ENCODE measurements at regions not wholly inside any gene's neighbourhood (a gene's known extent, or its start where the extent isn't known, plus 50 kb on each side); places are given as distances from the start of the nearest gene placed in this dataset.

DNA sequence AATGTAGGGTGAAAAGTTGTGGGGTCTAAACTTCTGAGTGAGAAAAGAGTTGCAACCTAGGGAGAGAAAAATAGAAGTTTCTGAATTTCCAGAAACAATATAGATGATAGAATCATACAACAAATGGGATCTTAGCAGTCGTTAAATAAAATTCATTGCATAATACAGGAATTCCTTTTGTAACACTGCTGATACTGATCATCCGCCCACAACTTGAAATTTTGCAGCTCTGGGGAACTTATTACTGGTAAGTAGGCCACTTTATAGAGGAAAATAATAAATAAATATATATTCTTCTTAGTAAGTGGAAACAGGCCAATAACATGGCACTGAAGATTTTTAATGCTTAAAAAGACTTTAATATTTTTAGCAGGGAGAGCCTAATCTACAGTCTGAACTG lies 81.9 kb upstream of the SMIM30 start:
- TF ChIP-seq EP300 (IDR thresholded peaks at IDR 0.05; ENCODE audit: borderline replicate concordance in 1 of 2, control insufficient read depth in 1 of 2, low read depth in 2 of 2, low read length in 2 of 2): no peak
- TF ChIP-seq JUNB (IDR thresholded peaks at IDR 0.05): no peak
- no peak for TF ChIP-seq MYC (IDR thresholded peaks at IDR 0.05; ENCODE audit: insufficient read depth, insufficient read length, insufficient replicate concordance, low read length, severe bottlenecking)
- no peak for TF ChIP-seq EZH2 (IDR thresholded peaks at IDR 0.05; ENCODE audit: borderline replicate concordance, control insufficient read depth, low read depth, low read length)
- TF ChIP-seq, protein P1, sequence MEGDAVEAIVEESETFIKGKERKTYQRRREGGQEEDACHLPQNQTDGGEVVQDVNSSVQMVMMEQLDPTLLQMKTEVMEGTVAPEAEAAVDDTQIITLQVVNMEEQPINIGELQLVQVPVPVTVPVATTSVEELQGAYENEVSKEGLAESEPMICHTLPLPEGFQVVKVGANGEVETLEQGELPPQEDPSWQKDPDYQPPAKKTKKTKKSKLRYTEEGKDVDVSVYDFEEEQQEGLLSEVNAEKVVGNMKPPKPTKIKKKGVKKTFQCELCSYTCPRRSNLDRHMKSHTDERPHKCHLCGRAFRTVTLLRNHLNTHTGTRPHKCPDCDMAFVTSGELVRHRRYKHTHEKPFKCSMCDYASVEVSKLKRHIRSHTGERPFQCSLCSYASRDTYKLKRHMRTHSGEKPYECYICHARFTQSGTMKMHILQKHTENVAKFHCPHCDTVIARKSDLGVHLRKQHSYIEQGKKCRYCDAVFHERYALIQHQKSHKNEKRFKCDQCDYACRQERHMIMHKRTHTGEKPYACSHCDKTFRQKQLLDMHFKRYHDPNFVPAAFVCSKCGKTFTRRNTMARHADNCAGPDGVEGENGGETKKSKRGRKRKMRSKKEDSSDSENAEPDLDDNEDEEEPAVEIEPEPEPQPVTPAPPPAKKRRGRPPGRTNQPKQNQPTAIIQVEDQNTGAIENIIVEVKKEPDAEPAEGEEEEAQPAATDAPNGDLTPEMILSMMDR (IDR thresholded peaks at IDR 0.05 in 2 of 3, conservative IDR thresholded peaks at IDR 0.05 in 1 of 3; ENCODE audit: control insufficient read depth in 2 of 3, extremely low read depth in 1 of 3, insufficient read depth in 1 of 3, low read depth in 3 of 3, low read length in 3 of 3): no peak
- no peak for TF ChIP-seq TCF12 (IDR thresholded peaks at IDR 0.05; ENCODE audit: low read depth, low read length)
- TF ChIP-seq, protein P2, sequence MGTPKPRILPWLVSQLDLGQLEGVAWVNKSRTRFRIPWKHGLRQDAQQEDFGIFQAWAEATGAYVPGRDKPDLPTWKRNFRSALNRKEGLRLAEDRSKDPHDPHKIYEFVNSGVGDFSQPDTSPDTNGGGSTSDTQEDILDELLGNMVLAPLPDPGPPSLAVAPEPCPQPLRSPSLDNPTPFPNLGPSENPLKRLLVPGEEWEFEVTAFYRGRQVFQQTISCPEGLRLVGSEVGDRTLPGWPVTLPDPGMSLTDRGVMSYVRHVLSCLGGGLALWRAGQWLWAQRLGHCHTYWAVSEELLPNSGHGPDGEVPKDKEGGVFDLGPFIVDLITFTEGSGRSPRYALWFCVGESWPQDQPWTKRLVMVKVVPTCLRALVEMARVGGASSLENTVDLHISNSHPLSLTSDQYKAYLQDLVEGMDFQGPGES (IDR thresholded peaks at IDR 0.05): no peak
- TF ChIP-seq CHD2 (IDR thresholded peaks at IDR 0.05; ENCODE audit: borderline replicate concordance, low read depth, low read length): no peak
- TF ChIP-seq, protein P3, sequence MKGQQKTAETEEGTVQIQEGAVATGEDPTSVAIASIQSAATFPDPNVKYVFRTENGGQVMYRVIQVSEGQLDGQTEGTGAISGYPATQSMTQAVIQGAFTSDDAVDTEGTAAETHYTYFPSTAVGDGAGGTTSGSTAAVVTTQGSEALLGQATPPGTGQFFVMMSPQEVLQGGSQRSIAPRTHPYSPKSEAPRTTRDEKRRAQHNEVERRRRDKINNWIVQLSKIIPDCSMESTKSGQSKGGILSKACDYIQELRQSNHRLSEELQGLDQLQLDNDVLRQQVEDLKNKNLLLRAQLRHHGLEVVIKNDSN (IDR thresholded peaks at IDR 0.05; ENCODE audit: borderline replicate concordance, extremely low read length, insufficient read depth, low read depth, low read length): no peak
